ENCODE measurements at regions not wholly inside any gene's neighbourhood (a gene's known extent, or its start where the extent isn't known, plus 50 kb on each side); places are given as distances from the start of the nearest gene placed in this dataset.

DNA sequence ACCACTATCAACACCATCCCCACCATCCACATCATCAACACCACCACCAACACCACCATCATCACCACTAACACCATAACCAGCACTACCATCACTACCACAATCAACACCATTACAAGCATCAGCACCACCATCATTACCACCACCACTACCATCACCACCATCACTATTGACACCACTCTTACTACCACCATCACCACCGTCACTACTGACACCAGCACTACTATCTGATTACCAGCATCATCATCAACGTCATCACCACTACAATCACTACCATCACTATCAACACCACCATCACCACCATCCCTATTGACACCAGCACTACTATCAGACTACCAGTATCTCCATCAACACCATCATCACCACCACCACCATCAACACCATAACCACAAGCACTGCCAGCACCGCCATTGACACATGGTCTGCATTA lies 106.1 kb upstream of the RUNX3 start:
- Histone ChIP-seq H3K4me1 (peaks cover 0 to 48% (median 0%) of the 10 kb centered on the region in 12 donors), H3K27me3 (peaks cover 0 to 10% (median 3%) of the 10 kb centered on the region in 9 donors), H3K27ac (no peak overlapping the region), H3K36me3 (no peaks in the 10 kb centered on the region), H3K9me3 (no peaks in the 10 kb centered on the region), H3K4me3 (no peak overlapping the region)
- TF ChIP-seq, protein P1, sequence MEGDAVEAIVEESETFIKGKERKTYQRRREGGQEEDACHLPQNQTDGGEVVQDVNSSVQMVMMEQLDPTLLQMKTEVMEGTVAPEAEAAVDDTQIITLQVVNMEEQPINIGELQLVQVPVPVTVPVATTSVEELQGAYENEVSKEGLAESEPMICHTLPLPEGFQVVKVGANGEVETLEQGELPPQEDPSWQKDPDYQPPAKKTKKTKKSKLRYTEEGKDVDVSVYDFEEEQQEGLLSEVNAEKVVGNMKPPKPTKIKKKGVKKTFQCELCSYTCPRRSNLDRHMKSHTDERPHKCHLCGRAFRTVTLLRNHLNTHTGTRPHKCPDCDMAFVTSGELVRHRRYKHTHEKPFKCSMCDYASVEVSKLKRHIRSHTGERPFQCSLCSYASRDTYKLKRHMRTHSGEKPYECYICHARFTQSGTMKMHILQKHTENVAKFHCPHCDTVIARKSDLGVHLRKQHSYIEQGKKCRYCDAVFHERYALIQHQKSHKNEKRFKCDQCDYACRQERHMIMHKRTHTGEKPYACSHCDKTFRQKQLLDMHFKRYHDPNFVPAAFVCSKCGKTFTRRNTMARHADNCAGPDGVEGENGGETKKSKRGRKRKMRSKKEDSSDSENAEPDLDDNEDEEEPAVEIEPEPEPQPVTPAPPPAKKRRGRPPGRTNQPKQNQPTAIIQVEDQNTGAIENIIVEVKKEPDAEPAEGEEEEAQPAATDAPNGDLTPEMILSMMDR (IDR thresholded peaks at IDR 0.05) = no peak
- no peak for TF ChIP-seq POLR2A (IDR thresholded peaks at IDR 0.05)
- DNase-seq (peak in 1 of 5 donors; percentile 20), ATAC-seq (no peak)
- intact Hi-C loops (cut with DNase I) = loop anchor here in 7 of 10 donors (2.0 to 10.0 kb wide), 7 partner anchors 103 to 191 kb away; partner anchors contain the start of gene RUNX3 (in 3 of the 7)
- 94 to 95% (median 95%) methylated on average over 3 of the region's 3 CpGs for WGBS, 4 donors

DNA sequence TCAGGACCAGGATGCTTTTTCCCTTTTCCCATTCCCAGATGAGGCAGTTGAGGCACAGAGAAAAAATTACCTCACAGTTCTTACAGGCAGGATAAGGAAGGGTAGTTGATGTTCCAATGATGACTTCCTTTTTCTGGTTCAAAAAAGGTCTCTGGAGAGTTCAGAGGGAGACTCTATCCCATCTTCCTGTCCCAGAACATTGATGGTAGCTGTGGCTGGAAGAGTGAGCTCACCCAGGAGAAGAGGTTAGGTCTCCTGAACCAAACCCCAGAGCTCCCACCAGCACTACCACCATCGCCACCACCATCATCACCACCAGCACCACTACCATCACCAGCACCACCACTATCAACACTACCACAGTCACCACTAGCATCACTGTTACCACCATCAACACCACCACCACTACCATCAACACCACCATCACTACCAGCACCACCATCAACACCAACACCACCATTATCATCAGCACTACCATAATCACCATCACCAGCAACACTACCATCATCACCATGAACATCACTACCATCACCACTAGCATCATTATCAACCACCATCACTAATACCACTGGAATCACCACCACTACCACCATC lies 105.5 kb upstream of the RUNX3 start:
- WGBS, 4 donors = 95 to 100% (median 100%) methylated on average over 1 of the region's 1 CpG
- Histone ChIP-seq H3K4me3 (no peak overlapping the region), H3K9me3 (no peaks in the 10 kb centered on the region), H3K27me3 (peaks cover 0 to 10% (median 3%) of the 10 kb centered on the region in 9 donors), H3K27ac (no peak overlapping the region), H3K4me1 (peaks cover 0 to 49% (median 0%) of the 10 kb centered on the region in 12 donors), H3K36me3 (no peaks in the 10 kb centered on the region)
- ATAC-seq (no peak), DNase-seq (no peak)
- intact Hi-C loops (cut with DNase I) = loop anchor here in 7 of 10 donors (2.0 to 10.0 kb wide), 7 partner anchors 103 to 191 kb away; partner anchors contain the start of gene RUNX3 (in 3 of the 7)
- no peak for TF ChIP-seq POLR2A (IDR thresholded peaks at IDR 0.05)
- TF ChIP-seq, protein P1 (IDR thresholded peaks at IDR 0.05) = no peak

DNA sequence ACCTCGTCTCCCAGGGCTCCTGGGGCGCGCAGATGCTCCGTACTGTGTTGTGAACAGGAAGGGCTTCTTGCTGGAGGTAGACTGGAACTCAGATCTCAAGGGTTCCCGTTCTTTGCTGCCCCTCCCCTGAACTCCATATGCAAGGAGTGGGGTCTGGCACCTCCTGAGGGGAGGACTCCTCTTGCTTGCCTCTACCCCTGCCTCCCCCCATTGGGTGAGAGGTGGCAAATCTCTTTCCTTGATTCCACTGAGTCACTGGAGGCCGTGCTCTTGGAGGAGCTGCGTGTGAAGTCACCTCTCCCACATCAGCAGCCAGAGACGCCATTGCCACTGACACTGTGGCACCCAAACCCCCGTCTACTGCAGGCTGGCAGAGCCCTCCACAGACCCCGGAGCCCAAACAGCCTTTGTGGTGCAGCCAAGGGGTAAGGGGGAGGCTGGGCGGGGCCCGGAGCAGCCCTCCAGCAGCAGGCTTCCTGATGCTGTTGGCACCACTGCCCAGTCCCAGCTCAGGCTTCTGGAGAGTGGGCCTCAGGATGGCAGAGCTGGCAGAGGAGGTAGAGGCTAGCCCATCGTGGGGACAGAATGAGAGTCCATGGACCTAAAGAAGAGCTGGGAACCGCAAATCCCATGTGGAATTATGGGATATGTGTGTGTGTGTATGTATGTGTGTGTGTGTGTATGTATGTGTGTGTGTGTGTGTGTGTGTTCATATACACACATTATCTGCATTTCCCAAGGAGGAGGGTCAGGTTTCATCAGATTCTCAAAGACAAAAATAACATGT lies 104.9 kb upstream of the RUNX3 start:
- Histone ChIP-seq H3K36me3 (no peaks in the 10 kb centered on the region), H3K4me1 (peaks cover 0 to 55% (median 0%) of the 10 kb centered on the region in 12 donors), H3K27ac (peak overlapping the region in 1 of 12 donors; percentile 74), H3K4me3 (peak overlapping the region in 1 of 12 donors; percentile 28), H3K27me3 (peaks cover 0 to 8% (median 0%) of the 10 kb centered on the region in 9 donors), H3K9me3 (no peaks in the 10 kb centered on the region)
- ATAC-seq (no peak), DNase-seq (peak in 2 of 5 donors; percentile 27 to 39)
- intact Hi-C loops (cut with DNase I) = loop anchor here in 6 of 10 donors (5.0 to 10.0 kb wide), 5 partner anchors 103 to 190 kb away; partner anchors contain the start of gene RUNX3 (in 3 of the 6)
- 84 to 89% (median 86%) methylated on average over 13 to 14 of the region's 14 CpGs for WGBS, 4 donors
- no peak for TF ChIP-seq POLR2A (IDR thresholded peaks at IDR 0.05)
- TF ChIP-seq, protein P1 (IDR thresholded peaks at IDR 0.05) = no peak
